BE2C (cell line): ENCODE measurements at regions not wholly inside any gene's neighbourhood (a gene's known extent, or its start where the extent isn't known, plus 50 kb on each side); places are given as distances from the start of the nearest gene placed in this dataset.
"Not testable (repeated sequence)": the region's sequence is repeated elsewhere in the genome, so short reads cannot be mapped to it uniquely, and the experiment has no call there.

Experiments
- DNase-seq: peaks from one replicate; pipeline ENCODE4 v3.0.0-alpha.2; 2020
- H3K27me3 ChIP-seq: fragments of 250-450 bp; sonication (Bioruptor Pico); 2 replicates; pipeline ENCODE4 v1.5.1; 2020; ENCODE audit warnings: mild to moderate bottlenecking
- H3K36me3 ChIP-seq: fragments of 250-450 bp; sonication (Bioruptor Pico); 2 replicates; pipeline ENCODE4 v1.5.1; 2020; ENCODE audit warnings: mild to moderate bottlenecking
- H3K4me1 ChIP-seq: fragments of 250-450 bp; sonication (Bioruptor Pico); 2 replicates; pipeline ENCODE4 v1.5.1; 2020
- H3K4me3 ChIP-seq: 2 replicates; pipeline ENCODE4 v1.5.1; 2011; ENCODE audit warnings: low read depth, low read length
- H3K9me3 ChIP-seq: fragments of 250-450 bp; sonication (Bioruptor Pico); 2 replicates; pipeline ENCODE4 v1.5.1; 2020
- TF ChIP-seq, protein P1 (sequence below): IDR thresholded peaks from 2 replicates; pipeline ENCODE4 v1.5.1; 2012; ENCODE audit warnings: mild to moderate bottlenecking, low read depth, low read length

DNA sequence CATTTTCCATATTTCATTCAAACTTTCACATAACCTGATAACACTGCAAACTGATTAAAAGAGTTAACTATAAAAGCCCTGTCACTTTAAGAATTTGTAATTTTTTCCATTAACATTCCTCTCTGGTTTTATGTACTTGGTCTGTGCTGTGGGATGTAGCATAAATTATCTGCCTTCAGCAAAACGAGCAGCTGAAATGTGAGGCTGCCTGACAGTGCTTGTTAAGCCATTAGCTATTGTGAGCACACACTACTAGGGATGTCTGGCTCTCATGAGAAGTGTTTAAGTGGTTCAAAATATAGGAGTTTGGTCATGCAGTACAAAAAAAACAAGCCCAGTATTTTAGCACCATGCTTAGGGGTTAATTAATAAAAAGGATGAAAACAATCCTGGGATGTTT is 63.0 kb downstream of the HOXA1 start:
- TF ChIP-seq, protein P1, sequence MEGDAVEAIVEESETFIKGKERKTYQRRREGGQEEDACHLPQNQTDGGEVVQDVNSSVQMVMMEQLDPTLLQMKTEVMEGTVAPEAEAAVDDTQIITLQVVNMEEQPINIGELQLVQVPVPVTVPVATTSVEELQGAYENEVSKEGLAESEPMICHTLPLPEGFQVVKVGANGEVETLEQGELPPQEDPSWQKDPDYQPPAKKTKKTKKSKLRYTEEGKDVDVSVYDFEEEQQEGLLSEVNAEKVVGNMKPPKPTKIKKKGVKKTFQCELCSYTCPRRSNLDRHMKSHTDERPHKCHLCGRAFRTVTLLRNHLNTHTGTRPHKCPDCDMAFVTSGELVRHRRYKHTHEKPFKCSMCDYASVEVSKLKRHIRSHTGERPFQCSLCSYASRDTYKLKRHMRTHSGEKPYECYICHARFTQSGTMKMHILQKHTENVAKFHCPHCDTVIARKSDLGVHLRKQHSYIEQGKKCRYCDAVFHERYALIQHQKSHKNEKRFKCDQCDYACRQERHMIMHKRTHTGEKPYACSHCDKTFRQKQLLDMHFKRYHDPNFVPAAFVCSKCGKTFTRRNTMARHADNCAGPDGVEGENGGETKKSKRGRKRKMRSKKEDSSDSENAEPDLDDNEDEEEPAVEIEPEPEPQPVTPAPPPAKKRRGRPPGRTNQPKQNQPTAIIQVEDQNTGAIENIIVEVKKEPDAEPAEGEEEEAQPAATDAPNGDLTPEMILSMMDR = no peak
- no peaks in the 10 kb centered on the region for H3K36me3 ChIP-seq
- no peak overlapping the region for H3K4me3 ChIP-seq
- peaks cover 15% of the 10 kb centered on the region for H3K27me3 ChIP-seq
- DNase-seq = no peak
- no peaks in the 10 kb centered on the region for H3K9me3 ChIP-seq
- no peaks in the 10 kb centered on the region for H3K4me1 ChIP-seq

DNA sequence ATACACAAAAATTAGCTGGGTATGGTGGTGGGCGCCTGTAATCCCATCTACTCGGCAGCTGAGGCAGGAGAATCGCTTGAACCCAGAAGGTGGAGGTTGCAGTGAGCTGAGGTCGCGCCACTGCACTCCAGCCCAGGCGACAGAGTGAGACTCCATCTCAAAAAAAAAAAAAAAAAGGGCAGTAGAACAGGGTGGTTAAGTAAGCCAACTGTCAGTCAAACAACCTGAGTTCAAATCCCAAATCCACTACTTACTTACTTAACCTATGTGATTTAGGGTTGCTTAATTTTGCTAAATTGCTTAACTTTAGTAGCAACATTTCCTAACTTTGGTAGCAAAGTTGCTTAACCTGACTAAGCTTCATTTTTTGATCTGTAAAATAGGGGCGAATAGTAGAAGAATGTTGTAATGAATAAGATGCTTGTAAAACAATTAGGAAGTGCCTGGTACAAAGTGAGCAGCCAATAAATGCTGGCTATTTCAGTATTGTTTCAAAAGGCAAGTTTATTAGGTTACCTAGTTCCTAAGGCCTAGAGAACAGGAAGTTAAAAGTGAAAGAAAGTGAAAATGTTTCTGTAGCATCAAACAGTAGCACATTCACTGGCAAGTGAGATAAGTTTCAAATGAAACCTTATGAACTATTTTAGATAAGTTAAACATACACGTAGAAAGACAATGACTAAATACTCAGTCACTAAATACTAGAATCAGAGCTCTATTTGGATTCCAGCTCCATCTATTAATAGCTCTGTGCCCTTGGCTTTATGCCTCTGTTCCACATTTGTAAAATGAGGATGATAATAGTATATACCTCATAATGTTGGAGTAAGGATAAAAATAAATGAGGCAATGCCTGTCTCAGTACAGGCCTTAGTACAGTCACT is 64.3 kb downstream of the HOXA1 start:
- TF ChIP-seq, protein P1 = no peak
- Histone ChIP-seq H3K36me3 (no peaks in the 10 kb centered on the region), H3K9me3 (no peaks in the 10 kb centered on the region), H3K27me3 (peaks cover 26% of the 10 kb centered on the region), H3K4me3 (no peak overlapping the region), H3K4me1 (no peaks in the 10 kb centered on the region)
- DNase-seq = no peak

DNA sequence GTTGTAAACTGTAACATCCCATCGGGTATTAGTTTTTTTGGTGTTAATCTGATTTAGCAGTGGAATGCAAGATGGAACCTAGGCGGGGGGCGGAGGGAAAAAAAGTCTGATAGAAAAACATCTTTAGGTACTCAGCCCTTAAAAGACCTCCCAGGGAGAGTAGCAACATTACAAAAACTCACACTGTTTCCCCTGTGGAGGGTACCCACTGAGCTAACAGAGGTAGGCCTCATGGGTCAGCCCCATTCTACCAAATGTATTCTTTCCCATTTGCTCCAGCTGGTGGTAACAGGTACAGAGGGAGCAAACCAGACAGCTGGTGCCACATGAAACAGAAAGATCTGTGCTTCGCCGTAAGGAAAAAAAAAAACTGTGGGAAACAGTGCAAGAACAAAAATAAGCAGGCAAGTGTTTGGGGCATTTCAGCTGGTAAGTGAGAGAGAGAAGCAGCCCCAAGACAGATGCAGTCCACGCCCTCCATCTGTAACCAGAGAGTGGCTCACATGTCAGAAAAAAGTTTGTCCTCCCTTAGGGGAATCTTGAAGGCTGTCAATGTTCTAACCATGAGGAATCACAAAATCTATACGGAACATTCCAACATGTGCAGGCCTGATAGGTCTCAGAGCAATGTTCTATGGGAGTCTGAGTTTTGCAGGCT is 65.3 kb downstream of the HOXA1 start:
- Histone ChIP-seq H3K27me3 (peaks cover 31% of the 10 kb centered on the region), H3K4me3 (no peak overlapping the region), H3K9me3 (no peaks in the 10 kb centered on the region), H3K4me1 (no peaks in the 10 kb centered on the region), H3K36me3 (no peaks in the 10 kb centered on the region)
- TF ChIP-seq, protein P1 = no peak
- DNase-seq = no peak

DNA sequence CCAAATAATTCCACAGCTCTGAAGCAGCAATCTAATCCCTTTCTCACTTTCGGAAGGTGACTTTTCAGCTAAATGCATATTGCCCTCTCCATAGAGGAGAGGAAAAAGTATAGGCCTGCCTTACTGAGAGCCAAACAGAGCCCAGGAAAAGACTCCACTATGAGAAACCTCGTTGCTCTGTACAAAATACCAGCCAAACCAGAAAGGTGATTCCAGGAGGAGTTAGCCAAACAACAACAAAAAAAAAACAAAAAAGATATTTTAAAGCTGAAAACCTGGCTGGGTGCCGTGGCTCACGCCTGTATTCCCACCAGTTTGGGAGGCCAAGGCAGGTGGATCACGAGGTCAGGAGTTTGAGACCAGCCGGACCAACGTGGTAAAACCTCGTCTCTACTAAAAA is 70.5 kb downstream of the HOXA1 start:
- no peak overlapping the region for H3K4me3 ChIP-seq
- TF ChIP-seq, protein P1 = no peak
- DNase-seq = no peak
- no peaks in the 10 kb centered on the region for H3K4me1 ChIP-seq
- peaks cover 55% of the 10 kb centered on the region for H3K27me3 ChIP-seq
- H3K36me3 ChIP-seq = no peaks in the 10 kb centered on the region
- H3K9me3 ChIP-seq = no peaks in the 10 kb centered on the region

DNA sequence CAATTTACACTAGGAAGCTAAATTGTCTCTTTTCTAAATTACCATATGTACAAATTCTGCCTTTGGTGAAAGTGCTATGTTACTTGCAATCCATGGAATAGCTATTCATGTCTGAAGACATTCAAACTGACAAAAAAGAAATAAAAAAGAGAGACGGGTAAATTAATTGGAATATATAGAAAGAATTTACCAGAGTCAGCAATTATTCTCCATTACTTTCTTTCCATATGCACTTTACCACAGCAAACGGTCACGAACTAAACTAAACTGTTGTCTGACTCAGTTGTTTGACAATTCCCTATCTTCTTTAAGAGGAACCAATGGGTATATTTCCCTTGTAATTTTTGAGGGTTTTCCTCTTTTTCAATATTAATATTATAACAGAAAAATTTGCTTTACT is 85.7 kb downstream of the HOXA1 start:
- TF ChIP-seq, protein P1 = no peak
- no peaks in the 10 kb centered on the region for H3K36me3 ChIP-seq
- no peaks in the 10 kb centered on the region for H3K9me3 ChIP-seq
- H3K4me1 ChIP-seq = no peaks in the 10 kb centered on the region
- H3K27me3 ChIP-seq = no peaks in the 10 kb centered on the region
- DNase-seq = no peak
- no peak overlapping the region for H3K4me3 ChIP-seq

DNA sequence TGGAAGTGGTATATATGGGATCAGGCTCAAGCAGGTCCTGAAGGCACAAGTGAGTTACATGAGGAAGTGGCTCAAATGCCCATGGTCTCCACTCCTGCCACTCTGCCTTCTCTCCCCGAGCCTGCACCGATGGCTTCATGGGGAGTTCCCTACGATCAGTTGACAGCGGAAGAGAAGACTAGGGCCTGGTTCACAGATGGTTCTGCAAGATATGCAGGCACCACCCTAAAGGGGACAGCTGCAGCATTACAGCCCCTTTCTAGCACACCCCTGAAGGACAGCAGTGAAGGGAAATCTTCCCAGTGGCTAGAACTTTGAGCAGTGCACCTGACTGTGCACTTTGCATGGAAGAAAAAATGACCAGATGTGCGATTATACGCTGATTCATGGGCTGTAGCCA is 95.3 kb downstream of the HOXA1 start:
- no peaks in the 10 kb centered on the region for H3K27me3 ChIP-seq
- peaks cover 2% of the 10 kb centered on the region; the same call in 1 of the 2 replicates for H3K9me3 ChIP-seq
- no peak for DNase-seq
- no peaks in the 10 kb centered on the region for H3K4me1 ChIP-seq
- TF ChIP-seq, protein P1 = no peak
- no peaks in the 10 kb centered on the region for H3K36me3 ChIP-seq
- no peak overlapping the region for H3K4me3 ChIP-seq

DNA sequence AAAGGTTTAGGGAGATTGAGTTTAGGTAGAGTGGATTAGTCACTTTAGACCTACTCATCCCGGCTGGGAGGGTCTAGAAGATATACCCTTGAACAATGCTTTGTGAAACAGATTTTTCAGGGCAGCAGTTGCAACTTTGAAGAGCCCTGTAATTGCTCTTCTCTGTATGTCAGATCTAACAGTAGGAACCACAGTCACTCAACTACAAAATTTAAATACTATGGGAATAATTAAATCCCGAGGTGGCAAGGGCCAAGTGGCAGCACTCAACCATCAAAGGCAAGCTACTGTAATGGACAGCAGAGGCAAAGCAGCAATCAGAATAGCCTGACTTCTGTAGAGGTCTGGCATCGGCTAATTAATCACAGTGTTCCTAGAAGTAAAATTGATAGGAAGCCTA is 97.5 kb downstream of the HOXA1 start:
- not testable (repeated sequence) for H3K4me1 ChIP-seq, H3K9me3 ChIP-seq, H3K36me3 ChIP-seq, H3K27me3 ChIP-seq, DNase-seq, H3K4me3 ChIP-seq
